CD4-positive, alpha-beta T cell (primary cell): ENCODE measurements at regions not wholly inside any gene's neighbourhood (a gene's known extent, or its start where the extent isn't known, plus 50 kb on each side); places are given as distances from the start of the nearest gene placed in this dataset.

ENCODE experiments used
- ATAC-seq: fragments of 200-7000 bp; cut with Tn5 transposase; one replicate; pipeline ENCODE4 v1.10.0; 2022; ENCODE audit warnings: mild to moderate bottlenecking; ENCODE audit not compliant: poor library complexity
- CTCF ChIA-PET: fragments of 350-600 bp; sonication (Branson Sonifier 250); formaldehyde crosslinking; loops from one replicate; lab custom pipeline; 2021; ENCODE audit warnings: antibody characterized with exemption, inconsistent platforms; lab: Charles Lee
- POLR2A ChIA-PET: fragments of 350-600 bp; sonication (Branson Sonifier 250); formaldehyde crosslinking; loops from one replicate; lab custom pipeline; 2021; ENCODE audit warnings: antibody characterized with exemption, inconsistent platforms; lab: Charles Lee
- DNase-seq, 14 experiments: peaks; one replicate each; pipeline ENCODE4 v3.0.0-alpha.2; 2013 to 2020; ENCODE audit warnings: mixed read lengths in 2 of 14
- H3K27ac ChIP-seq, 2 donors: one replicate each; pipeline versions ENCODE4 v1.5.1 to v1.7.0; 2013; ENCODE audit warnings: low read length in 2 of 2, low read depth in 1 of 2, mild to moderate bottlenecking in 1 of 2
- H3K27me3 ChIP-seq, 2 experiments: 1 replicate in 1 of 2; 2 replicates in 1 of 2; pipeline versions ENCODE4 v1.6.1 to v1.7.0; 2013; ENCODE audit warnings: low read length in 2 of 2, control low read depth in 1 of 2, mild to moderate bottlenecking in 1 of 2, moderate library complexity in 1 of 2; ENCODE audit not compliant: insufficient read depth in 2 of 2, control insufficient read depth in 1 of 2
- H3K36me3 ChIP-seq: one replicate; pipeline ENCODE4 v1.6.1; 2013; ENCODE audit warnings: low read length, control low read depth; ENCODE audit not compliant: insufficient read depth
- H3K4me1 ChIP-seq: one replicate; pipeline ENCODE4 v1.6.1; 2013; ENCODE audit warnings: low read length, control low read depth; ENCODE audit not compliant: insufficient read depth
- H3K4me3 ChIP-seq: one replicate; pipeline ENCODE4 v1.5.1; 2013; ENCODE audit warnings: mild to moderate bottlenecking, low read length, moderate library complexity
- H3K9me3 ChIP-seq, 2 experiments: 1 replicate in 1 of 2; 2 replicates in 1 of 2; pipeline versions ENCODE4 v1.6.1 to v1.7.0; 2013; ENCODE audit warnings: low read length in 2 of 2, mild to moderate bottlenecking in 2 of 2, control low read depth in 1 of 2, moderate library complexity in 1 of 2; ENCODE audit not compliant: control insufficient read depth in 1 of 2, insufficient read depth in 1 of 2
- H3K27ac Mint-ChIP-seq: one replicate; pipeline ENCODE4 v1.8.0; 2020; ENCODE audit warnings: mixed read lengths
- H3K27me3 Mint-ChIP-seq: one replicate; pipeline ENCODE4 v1.8.0; 2021; ENCODE audit warnings: mixed read lengths
- H3K36me3 Mint-ChIP-seq: one replicate; pipeline ENCODE4 v1.8.0; 2021; ENCODE audit warnings: low read depth, mixed read lengths
- H3K4me1 Mint-ChIP-seq: one replicate; pipeline ENCODE4 v1.8.0; 2021; ENCODE audit warnings: low read depth, mixed read lengths
- H3K4me3 Mint-ChIP-seq: one replicate; pipeline ENCODE4 v1.8.0; 2020; ENCODE audit warnings: mild to moderate bottlenecking, mixed read lengths
- H3K9me3 Mint-ChIP-seq: one replicate; pipeline ENCODE4 v1.8.0; 2020; ENCODE audit warnings: mixed read lengths
- CTCF ChIP-seq: fragments of 200-600 bp; IDR thresholded peaks from one replicate; pipeline ENCODE4 v1.8.0; 2022; ENCODE audit warnings: antibody characterized with exemption, mild to moderate bottlenecking
- intact Hi-C, 2 experiments: fragments of 100-400 bp; cut with DNase I in 1 of 2; cut with micrococcal nuclease in 1 of 2; formaldehyde crosslinking; loops; one replicate each; pipeline versions ENCODE4 v1.15.1 to v1.9.0; 2023 to 2025; cut with DNase I, micrococcal nuclease

DNA sequence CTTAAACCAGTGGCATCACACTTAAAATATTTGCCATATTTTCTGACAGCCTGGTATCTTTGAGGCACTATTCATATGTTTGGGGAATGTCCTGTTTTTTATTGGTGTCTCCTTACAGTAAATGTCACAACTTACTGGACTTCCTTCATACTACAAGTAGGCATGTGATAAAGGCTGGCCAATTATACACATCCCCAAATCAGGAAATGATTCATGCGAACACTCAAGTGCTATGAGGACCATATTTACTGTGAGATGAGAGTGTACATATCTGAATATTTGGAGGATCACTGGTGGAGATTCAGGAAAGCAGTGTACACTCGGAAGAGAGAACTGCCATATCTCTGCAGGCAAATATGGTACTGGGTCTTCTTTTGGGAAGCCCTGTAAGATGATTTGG is 913.8 kb upstream of the CHORDC1 start:
- Histone ChIP-seq H3K36me3 (no peaks in the 10 kb centered on the region), H3K27ac (no peak overlapping the region), H3K9me3 (no peaks in the 10 kb centered on the region), H3K4me3 (no peak overlapping the region), H3K4me1 (no peaks in the 10 kb centered on the region), H3K27me3 (no peaks in the 10 kb centered on the region)
- CTCF ChIA-PET = no interaction called here
- no peak for TF ChIP-seq CTCF
- POLR2A ChIA-PET = no interaction called here
- intact Hi-C loops = no loop called here
- Mint-ChIP-seq H3K36me3 (no peaks in the 10 kb centered on the region), H3K4me1 (no peaks in the 10 kb centered on the region), H3K4me3 (no peak overlapping the region), H3K9me3 (peaks cover 9% of the 10 kb centered on the region), H3K27me3 (no peaks in the 10 kb centered on the region), H3K27ac (no peak overlapping the region)
- ATAC-seq (no peak), DNase-seq (no peak)

DNA sequence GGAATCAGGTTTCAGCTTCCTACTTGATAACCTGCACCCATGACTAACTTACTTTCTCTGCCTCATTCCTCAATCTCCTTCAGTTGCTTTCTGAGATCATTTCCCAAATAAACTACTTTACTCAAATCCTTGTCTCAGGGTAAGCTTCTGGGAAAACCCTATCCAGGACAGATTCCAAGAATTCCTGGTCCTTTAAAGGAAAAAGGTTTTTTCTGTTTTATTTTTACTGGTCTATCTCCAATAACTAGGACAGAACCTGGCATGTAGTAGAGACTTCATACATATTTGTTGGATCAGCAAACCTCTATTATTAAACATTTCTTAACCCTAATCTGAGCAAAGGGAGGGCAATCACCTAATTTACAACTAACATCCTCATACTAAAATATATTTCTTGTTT is 910.5 kb upstream of the CHORDC1 start:
- no peak for DNase-seq
- Histone ChIP-seq H3K4me1 (no peaks in the 10 kb centered on the region), H3K27me3 (no peaks in the 10 kb centered on the region), H3K36me3 (no peaks in the 10 kb centered on the region), H3K9me3 (no peaks in the 10 kb centered on the region), H3K27ac (no peak overlapping the region), H3K4me3 (no peak overlapping the region)
- peaks cover 10% of the 10 kb centered on the region for H3K9me3 Mint-ChIP-seq
- intact Hi-C loops = no loop called here
- no peak for TF ChIP-seq CTCF
- no peaks in the 10 kb centered on the region for H3K27me3 Mint-ChIP-seq
- CTCF ChIA-PET = no interaction called here
- no peak overlapping the region for H3K4me3 Mint-ChIP-seq
- no peaks in the 10 kb centered on the region for H3K4me1 Mint-ChIP-seq
- H3K36me3 Mint-ChIP-seq = no peaks in the 10 kb centered on the region
- POLR2A ChIA-PET = no interaction called here
- ATAC-seq = no peak
- no peak overlapping the region for H3K27ac Mint-ChIP-seq

GRCh38 chr11:91129596-91129995 is 906.7 kb upstream of the CHORDC1 start:
- ChIA-PET CTCF (no interaction called here), POLR2A (no interaction called here)
- no peak for DNase-seq
- Mint-ChIP-seq H3K9me3 (peaks cover 9% of the 10 kb centered on the region), H3K4me3 (no peak overlapping the region), H3K36me3 (no peaks in the 10 kb centered on the region), H3K4me1 (no peaks in the 10 kb centered on the region), H3K27me3 (no peaks in the 10 kb centered on the region), H3K27ac (no peak overlapping the region)
- TF ChIP-seq CTCF = no peak
- peaks cover 0 to 4% of the 10 kb centered on the region in 2 experiments for H3K9me3 ChIP-seq
- intact Hi-C loops = no loop called here
- no peaks in the 10 kb centered on the region for H3K4me1 ChIP-seq
- H3K27me3 ChIP-seq = no peaks in the 10 kb centered on the region
- no peaks in the 10 kb centered on the region for H3K36me3 ChIP-seq
- H3K4me3 ChIP-seq = no peak overlapping the region
- no peak for ATAC-seq
- H3K27ac ChIP-seq = no peak overlapping the region
